Kidney epithelial cell (primary cell): ENCODE measurements at regions not wholly inside any gene's neighbourhood (a gene's known extent, or its start where the extent isn't known, plus 50 kb on each side); places are given as distances from the start of the nearest gene placed in this dataset.
A peak's percentile ranks its signal among the peaks of the same experiment; 100 is the strongest.

Source experiments
- DNase-seq: peaks from one replicate; pipeline ENCODE4 v3.0.0-alpha.2; 2010; ENCODE audit warnings: low read depth
- H3K27me3 ChIP-seq: 2 replicates; pipeline ENCODE4 v1.6.0; 2011; ENCODE audit warnings: low read length; ENCODE audit not compliant: control insufficient read depth, insufficient read depth
- H3K36me3 ChIP-seq: 2 replicates; pipeline ENCODE4 v1.5.1; 2011; ENCODE audit warnings: low read length; ENCODE audit not compliant: control insufficient read depth, insufficient read depth
- H3K4me3 ChIP-seq: 2 replicates; pipeline ENCODE4 v1.5.1; 2011; ENCODE audit warnings: low read depth, mild to moderate bottlenecking, control low read depth, low read length
- CTCF ChIP-seq: IDR thresholded peaks from 2 replicates; pipeline ENCODE4 v1.5.1; 2011; ENCODE audit warnings: mild to moderate bottlenecking, moderate library complexity, low read length, control low read depth, inconsistent platforms; ENCODE audit not compliant: insufficient read depth, poor library complexity, severe bottlenecking

DNA sequence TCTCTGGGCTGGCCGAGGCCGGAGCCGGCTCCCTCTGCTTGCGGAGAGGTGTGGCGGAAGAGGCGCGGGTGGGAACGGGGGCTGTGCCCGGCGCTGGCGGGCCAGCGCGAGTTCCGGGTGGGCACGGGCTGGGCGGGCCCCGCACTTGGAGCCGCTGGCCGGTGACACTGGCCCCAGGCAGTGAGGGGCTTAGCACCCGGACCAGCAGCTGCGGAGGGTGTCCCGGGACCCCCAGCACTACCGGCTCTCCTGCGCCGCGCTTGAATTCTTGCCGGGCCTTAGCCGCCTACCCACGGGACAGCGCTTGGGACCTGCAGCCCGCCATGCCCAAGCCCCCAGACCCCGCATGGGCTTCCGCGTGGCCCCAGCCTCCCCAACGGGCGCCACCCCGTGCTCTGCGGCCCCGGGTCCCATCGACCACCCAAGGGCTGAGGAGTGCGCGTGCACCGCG is 736.3 kb upstream of the ARRDC4 start:
- DNase-seq = no peak
- TF ChIP-seq CTCF = no peak
- H3K4me3 ChIP-seq = no peak overlapping the region

GRCh38 chr15:97234851-97235610 is 725.5 kb upstream of the ARRDC4 start:
- no peaks in the 10 kb centered on the region for H3K36me3 ChIP-seq
- H3K27me3 ChIP-seq = no peaks in the 10 kb centered on the region

More for the DNA sequence above, 736.3 kb upstream of the ARRDC4 start:
- H3K27me3 ChIP-seq = no peaks in the 10 kb centered on the region
- no peaks in the 10 kb centered on the region for H3K36me3 ChIP-seq

DNA sequence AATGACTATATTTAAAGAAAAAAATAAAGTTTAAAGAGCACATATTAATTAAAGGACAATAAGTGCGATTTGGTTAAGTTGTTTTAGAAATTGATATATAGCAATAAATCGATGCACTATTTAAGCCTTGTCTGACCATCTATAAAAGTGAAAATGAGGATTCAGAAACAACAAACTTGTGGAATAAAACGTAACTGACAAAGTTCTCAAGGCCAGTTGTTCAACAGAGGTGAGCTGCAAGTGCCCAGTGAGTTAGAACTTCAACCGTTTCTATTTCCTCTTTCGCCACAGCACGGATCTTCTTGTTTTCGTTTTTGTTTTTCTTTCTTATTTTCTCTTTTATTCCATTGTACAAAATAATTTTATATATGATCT is 724.9 kb upstream of the ARRDC4 start:
- Histone ChIP-seq H3K27me3 (no peaks in the 10 kb centered on the region), H3K36me3 (no peaks in the 10 kb centered on the region), H3K4me3 (peak overlapping the region; percentile 20)
- no peak for TF ChIP-seq CTCF
- no peak for DNase-seq

More at GRCh38 chr15:97234851-97235610, 725.5 kb upstream of the ARRDC4 start:
- no peak for DNase-seq
- peak; percentile 88 for TF ChIP-seq CTCF
- H3K4me3 ChIP-seq = no peak overlapping the region

DNA sequence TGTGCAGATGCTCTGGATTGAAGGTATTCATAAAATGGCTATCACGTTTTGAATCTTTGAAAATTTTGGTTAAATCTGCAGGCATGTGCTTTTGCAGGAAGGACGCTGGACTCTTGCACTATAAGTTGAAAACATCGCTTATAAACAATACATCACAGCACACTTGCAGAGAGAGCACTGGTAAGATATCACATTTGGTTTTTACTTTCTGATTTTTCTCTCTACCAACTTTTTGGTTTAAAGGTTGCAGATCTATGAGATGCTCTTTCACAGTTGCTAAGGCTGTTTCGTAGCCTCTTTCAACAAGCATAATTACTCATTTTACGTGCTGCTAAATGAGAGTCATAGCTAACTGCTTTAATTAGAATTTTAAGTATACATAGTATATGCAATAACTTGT is 724.4 kb upstream of the ARRDC4 start:
- no peak overlapping the region for H3K4me3 ChIP-seq
- no peak for TF ChIP-seq CTCF

DNA sequence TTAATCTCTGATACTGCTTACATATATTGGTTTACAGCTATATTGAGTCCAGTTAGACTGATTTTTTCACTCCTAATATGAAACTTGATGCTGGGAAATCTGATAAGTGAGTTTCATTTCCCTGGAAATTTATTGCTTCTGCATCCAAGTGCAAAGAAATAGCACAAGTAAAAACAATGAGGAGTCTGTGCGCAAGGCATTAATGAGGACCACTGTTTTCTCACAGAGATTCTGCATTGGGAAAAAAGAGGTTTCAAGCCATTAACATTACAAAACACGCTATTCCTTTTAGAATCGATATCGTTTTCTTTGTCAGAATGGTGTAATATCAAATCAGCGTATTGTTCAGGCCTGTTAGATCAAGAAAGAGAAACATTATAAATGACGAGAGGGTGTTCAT is 723.3 kb upstream of the ARRDC4 start:
- DNase-seq = no peak
- Histone ChIP-seq H3K27me3 (no peaks in the 10 kb centered on the region), H3K36me3 (no peaks in the 10 kb centered on the region), H3K4me3 (no peak overlapping the region)
- TF ChIP-seq CTCF = no peak

More for the DNA sequence above, 724.4 kb upstream of the ARRDC4 start:
- no peaks in the 10 kb centered on the region for H3K27me3 ChIP-seq
- H3K36me3 ChIP-seq = no peaks in the 10 kb centered on the region
- DNase-seq = no peak

- Histone ChIP-seq H3K4me3 (no peak overlapping the region), H3K36me3 (no peaks in the 10 kb centered on the region), H3K27me3 (no peaks in the 10 kb centered on the region)
- DNase-seq = no peak
- TF ChIP-seq CTCF = no peak
Measured at GRCh38 chr15:97248376-97248775, 712.1 kb upstream of the ARRDC4 start.
